AG10803 (cell line): ENCODE measurements at regions not wholly inside any gene's neighbourhood (a gene's known extent, or its start where the extent isn't known, plus 50 kb on each side); places are given as distances from the start of the nearest gene placed in this dataset.

Source experiments
- DNase-seq: peaks from one replicate; pipeline ENCODE4 v3.0.0; 2010; ENCODE audit warnings: low read depth
- H3K4me3 ChIP-seq: 2 replicates; pipeline ENCODE4 v1.5.1; 2011; ENCODE audit warnings: mild to moderate bottlenecking, low read length, control low read depth
- CTCF ChIP-seq: conservative IDR thresholded peaks from 2 replicates; pipeline ENCODE4 v1.5.1; 2011; ENCODE audit warnings: mild to moderate bottlenecking, low read length, control low read depth, inconsistent platforms

- H3K4me3 ChIP-seq, result no peak overlapping the region
- DNase-seq, result no peak
- TF ChIP-seq CTCF, result no peak
These were observed 246.7 kb upstream of the EPHA4 start for GRCh38 chr2:221818616-221819320.

- no peak for DNase-seq
- no peak for TF ChIP-seq CTCF
- H3K4me3 ChIP-seq, result no peak overlapping the region
These were observed 245.8 kb upstream of the EPHA4 start for GRCh38 chr2:221817878-221818277.

GRCh38 chr2:221817052-221817451 lies 244.9 kb upstream of the EPHA4 start:
- no peak overlapping the region for H3K4me3 ChIP-seq
- no peak for TF ChIP-seq CTCF
- no peak for DNase-seq

- no peak for TF ChIP-seq CTCF
- H3K4me3 ChIP-seq, result no peak overlapping the region
These were observed 244.5 kb upstream of the EPHA4 start for GRCh38 chr2:221816566-221816965.

GRCh38 chr2:221810650-221811049 lies 238.5 kb upstream of the EPHA4 start:
- no peak for DNase-seq
- no peak overlapping the region for H3K4me3 ChIP-seq
- TF ChIP-seq CTCF, result no peak

More at GRCh38 chr2:221816566-221816965, 244.5 kb upstream of the EPHA4 start:
- no peak for DNase-seq

GRCh38 chr2:221810245-221810644 lies 238.1 kb upstream of the EPHA4 start:
- no peak for DNase-seq
- TF ChIP-seq CTCF, result no peak
- H3K4me3 ChIP-seq, result no peak overlapping the region

GRCh38 chr2:221808488-221808887 lies 236.4 kb upstream of the EPHA4 start:
- H3K4me3 ChIP-seq, result no peak overlapping the region
- TF ChIP-seq CTCF, result no peak
- no peak for DNase-seq
